GM18505 (cell line): ENCODE measurements at regions not wholly inside any gene's neighbourhood (a gene's known extent, or its start where the extent isn't known, plus 50 kb on each side); places are given as distances from the start of the nearest gene placed in this dataset.
A peak's percentile ranks its signal among the peaks of the same experiment; 100 is the strongest.

Source experiments
- ATAC-seq: cut with Tn5 transposase; IDR thresholded peaks from one replicate; pipeline ENCODE4 v1.9.1; 2021; ENCODE audit not compliant: unreplicated experiment
- POLR2A ChIP-seq: IDR thresholded peaks from 4 replicates; pipeline ENCODE4 v1.6.1; 2011; ENCODE audit warnings: borderline replicate concordance; ENCODE audit not compliant: insufficient read depth, insufficient read length; ENCODE audit errors: extremely low read depth

DNA sequence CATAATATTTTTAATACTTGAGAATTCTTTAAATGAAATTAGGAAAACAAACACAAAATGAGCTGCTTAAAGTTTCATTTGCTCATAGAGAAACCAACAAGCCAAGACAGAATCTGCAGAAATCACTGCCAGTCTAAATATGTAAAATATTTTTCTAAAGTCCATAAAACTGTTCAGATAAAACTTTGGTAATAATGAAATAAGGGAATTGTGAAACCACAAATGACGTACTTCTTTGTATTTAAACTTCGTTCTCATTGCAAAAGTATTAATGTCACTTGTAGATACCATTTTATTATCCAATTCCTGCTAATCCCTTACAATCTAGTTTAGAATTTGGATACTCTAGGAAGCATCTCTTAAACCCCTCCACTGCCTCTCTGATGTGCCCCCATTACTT lies 234.5 kb upstream of the NEGR1 start:
- no peak for TF ChIP-seq POLR2A
- ATAC-seq = no peak

DNA sequence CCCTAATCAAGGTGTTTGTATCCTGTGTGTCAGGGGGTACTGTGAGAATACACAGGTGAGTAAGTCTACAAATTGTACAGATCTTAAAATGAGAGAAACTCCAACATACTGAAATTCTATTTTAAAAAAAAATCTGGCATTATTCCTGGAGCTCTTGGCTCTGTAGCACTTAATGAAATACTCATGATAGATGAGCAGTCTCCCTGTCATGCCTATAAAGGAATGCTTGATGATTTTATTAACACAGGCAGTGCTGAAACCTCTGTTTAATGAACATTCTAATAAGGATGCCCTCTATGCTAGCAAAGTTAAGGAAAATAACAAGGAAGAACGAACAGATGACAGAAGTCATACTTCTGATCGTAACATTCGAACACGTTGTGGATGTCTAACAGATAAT lies 233.9 kb upstream of the NEGR1 start:
- TF ChIP-seq POLR2A = no peak

DNA sequence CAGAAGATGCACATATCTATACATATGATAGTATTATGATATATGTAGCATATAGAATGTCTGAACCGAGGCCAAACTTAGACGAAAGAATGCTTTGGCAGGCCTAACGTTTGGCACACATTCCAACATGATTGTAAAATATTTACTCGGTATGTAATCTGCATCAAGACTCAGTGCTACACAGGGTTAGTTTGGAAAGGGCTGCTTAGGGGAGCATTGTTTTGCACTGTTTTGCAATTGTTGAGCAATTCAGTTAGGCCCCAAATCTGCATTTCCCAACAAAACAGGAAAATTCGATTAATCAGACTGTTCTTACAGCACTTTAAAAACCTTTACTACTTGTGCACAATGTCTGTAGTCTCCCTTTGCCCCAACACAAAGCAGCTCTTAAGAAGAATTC lies 216.0 kb upstream of the NEGR1 start:
- no peak for TF ChIP-seq POLR2A
- no peak for ATAC-seq

More for the DNA sequence above, 233.9 kb upstream of the NEGR1 start:
- no peak for ATAC-seq

DNA sequence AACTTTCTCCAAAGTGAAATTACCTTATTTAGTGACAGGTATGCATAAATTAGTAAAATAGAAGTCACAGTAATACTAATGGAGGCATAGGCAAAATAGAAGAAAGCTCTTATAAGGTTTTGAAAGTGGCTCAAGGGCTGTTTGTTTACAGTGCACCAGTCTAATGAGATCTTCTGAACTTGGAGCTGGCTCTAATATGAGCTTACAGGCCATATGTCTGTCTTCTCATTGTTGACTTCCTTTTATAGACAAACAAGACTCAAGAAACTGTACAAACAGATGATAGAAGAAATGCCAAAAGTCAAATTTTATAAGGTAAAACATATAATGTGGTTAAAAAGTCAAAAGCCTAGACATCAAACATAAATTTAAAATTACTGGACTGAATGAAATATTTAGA lies 207.5 kb upstream of the NEGR1 start:
- ATAC-seq = no peak
- TF ChIP-seq POLR2A = no peak

DNA sequence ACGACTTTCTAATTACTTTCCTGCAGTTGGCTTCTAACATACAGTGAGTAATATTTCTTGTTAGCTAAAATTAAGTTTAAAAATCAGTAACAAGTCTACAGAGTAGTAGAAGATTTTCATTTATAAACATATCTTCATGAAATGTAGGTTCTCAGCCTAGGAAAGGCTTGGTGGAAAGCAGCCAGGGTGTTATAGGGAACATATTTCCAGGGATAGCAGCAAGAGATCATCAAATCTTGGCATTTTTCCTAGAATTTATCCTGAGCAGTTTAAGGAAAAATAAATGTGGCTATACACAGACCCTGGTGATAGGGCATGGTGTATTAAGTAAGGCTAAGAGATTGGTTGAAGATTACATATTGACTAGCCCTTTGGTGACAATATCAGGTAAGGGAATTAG lies 203.5 kb upstream of the NEGR1 start:
- no peak for TF ChIP-seq POLR2A
- ATAC-seq = no peak

DNA sequence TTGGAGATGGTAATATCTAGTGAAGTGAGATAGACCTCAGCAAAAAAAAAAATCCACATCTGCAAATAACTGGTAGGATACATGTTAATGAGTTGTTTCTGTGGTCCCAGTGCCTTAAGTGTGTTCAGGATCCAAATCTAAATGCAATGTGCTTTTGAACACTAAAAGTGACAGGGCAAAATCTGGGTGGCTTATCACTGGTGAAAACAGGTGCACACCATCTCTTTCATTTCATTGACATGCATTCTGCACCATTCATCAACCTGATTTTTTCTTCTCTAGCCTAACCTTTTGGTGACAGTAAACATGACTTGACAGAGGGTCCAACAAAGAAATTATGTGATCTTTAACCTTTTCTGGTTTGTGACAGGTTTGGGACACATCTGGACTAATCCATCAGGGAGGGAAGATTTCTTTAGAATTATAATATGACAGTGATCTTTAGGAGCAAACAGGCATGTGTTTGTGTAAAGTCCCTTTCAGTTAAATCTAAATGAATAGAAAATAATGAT lies 201.6 kb upstream of the NEGR1 start:
- no peak for TF ChIP-seq POLR2A
- ATAC-seq = no peak

DNA sequence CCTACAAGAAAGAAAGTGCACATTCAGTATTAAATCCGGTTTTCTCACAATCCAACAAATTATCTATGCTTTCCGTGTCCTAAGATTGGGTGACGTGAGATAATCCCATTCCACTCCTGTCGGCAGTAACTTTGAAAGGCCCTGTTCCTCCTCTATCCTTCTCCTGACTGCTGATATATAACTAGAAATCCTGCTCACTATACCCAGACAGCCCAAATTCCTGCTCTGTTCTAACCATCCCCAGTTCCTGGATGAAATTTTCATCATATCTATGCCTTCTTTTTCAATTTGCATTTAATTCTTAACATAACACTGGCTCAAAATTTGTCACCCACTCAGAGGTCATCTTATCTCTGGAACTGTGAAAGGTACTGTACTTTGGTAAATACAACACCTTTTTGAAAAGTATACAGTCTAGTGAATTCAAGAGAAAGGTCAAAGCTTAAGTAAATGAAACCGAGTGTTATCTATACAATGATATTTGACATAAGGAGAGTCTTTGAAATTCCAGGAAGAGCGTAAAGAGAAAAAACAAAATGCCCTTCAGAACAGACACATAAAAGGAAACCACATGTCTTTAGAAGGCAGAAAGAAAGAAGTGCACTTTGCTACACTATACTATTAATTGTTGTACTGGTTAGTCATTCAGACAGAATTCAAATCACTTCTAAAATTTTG lies 200.5 kb upstream of the NEGR1 start:
- no peak for TF ChIP-seq POLR2A
- no peak for ATAC-seq

DNA sequence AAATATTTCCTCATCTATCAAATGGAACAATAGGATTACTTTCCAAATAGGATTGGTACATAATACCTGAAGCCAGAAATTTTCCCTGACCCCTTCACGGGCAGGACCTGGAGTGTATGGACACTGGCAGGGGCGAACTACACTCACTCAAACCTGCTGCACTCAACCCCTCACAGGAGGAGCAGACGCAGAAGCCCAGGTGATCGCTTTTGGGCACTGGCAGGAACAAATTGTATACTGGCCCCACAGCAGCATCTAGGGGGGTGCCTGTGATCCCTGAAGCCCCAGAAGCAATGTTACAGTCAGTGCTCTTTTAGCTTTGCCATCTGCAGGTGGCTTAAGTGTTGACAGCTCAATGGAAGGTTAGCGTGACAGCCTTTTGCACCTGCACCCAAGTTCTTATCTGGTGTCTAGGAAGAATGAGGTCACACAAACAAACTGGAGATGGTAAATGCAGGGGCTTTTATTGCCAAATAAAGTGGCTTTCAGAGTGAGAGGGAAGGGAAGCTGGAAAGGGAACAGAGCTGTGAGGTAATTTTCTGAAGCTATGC lies 199.2 kb upstream of the NEGR1 start:
- ATAC-seq = no peak
- no peak for TF ChIP-seq POLR2A

DNA sequence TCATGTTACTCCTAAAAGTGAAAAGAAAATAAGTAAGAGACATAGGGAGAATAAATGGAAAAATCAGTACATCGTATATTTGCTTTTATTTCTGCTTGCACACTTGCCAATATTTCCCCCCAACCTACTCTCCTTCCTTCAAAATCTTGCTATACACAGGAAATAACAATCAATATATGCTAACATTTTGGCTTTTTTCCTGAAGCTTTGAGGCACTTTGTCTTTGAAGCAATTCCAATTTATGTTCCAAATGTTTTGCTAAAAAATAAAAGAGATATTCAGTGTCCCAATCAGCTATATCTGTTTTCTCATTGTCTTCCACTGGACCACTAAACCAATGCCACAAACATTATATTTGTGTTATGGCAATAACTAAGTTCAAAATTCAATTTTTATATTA lies 184.0 kb upstream of the NEGR1 start:
- no peak for TF ChIP-seq POLR2A
- no peak for ATAC-seq

DNA sequence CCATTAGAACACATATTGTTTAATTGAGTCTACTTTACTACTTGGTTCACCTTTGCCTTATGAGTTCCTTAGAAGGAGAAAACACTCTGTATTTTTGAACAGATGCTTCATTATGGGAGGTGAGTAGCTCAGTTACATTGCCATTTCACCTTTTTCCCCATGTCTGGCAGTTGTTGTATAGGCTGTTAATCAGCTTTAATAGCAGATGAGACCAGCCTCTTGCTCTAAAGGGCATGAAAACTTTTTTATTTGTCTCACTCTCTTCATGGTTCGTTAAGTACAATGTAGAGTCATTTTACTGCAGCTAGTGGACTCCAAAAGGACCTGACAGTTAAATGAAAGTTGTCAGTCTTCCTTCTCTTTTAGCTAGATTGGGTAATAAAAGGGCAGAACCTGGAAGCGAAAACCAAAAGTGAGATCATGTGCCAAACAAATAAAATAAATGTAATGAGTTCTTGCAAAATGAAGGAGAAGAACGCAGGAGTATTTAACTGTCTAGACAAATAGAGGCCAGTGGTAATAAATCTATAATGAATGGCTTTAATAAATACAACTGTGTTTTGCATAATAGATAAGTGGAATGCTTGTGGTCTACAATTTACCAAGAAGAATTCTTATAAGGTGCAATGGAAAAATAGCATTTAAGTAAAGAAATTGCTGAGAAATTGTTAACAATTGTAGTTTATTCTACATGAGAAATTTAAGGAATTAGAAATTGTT lies 180.0 kb upstream of the NEGR1 start:
- no peak for ATAC-seq
- TF ChIP-seq POLR2A = no peak

DNA sequence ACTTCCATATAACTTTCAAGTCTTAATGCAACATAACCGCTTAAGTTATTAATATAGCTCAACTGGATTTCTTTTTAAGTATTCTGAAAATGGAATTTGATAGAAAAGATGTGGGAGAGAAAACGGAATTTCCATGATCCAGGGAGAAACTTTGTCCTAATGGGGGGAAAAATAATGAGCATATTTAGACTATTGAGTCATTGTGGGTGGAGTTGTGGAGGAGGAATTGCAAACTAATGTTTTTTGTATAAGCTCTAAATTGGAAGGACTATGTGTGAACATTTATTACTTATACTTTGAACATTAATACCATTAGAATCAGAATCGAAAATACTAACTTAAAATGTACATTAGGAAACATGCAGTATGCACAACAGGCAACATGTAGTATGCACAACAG lies 159.9 kb upstream of the NEGR1 start:
- ATAC-seq = no peak
- no peak for TF ChIP-seq POLR2A

DNA sequence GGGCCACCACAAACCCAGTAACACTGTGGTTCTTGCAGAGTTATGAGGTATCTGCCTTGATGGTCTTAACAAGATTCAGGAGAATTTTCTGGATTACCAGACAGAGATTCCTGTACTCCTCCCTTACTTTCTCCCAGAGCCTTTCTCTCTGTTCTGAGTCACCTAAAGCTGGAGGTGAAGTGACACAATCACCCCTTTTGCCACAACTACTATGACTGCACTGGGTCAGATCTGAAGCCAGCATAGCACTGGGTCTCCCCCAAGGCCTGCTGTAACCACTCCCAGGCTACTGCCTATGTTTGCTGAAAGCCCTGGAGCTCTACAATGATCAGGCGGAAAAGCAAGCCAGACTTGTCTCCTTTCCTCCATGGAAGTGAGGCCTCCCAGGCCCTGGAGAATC lies 156.7 kb upstream of the NEGR1 start:
- TF ChIP-seq POLR2A = no peak
- ATAC-seq = no peak

DNA sequence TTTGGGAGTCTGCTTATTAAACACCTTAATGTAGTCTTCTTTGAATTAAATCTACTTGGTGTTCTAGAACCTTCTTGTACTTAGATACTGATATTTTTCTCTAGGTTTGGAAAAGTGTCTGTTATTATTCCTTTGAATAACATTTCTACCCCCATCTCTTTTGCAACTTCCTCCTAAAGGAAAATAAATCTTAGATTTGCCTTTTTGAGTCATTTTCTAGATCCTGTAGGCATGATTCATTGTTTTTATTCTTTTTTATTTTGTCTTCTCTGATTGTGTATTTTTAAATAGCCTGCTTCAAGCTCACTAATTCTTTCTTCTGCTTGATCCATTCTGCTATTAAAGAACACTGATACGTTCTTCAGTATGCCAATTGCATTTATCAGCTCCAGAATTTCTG lies 155.9 kb upstream of the NEGR1 start:
- TF ChIP-seq POLR2A = no peak
- ATAC-seq = no peak

DNA sequence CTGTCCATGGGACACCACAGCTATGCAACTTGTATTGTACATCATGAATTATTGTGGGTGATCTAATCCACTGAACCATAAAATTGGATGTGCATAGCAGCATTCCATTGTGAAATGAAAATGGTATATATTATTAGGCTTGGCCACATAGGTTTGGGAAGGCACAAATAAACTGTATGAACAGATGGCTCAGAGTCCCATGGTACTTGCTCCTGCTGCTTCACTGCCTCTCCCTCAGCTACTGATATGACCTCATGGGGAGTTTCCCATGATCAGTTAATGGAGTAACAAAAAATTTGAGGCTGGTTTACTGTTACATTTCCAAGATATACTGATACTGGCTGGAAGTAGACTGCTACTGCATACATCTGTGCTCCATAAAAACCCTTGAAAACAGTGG lies 152.7 kb upstream of the NEGR1 start:
- no peak for TF ChIP-seq POLR2A
- ATAC-seq = peak; percentile 64
